SK-N-SH (cell line): ENCODE measurements at regions not wholly inside any gene's neighbourhood (a gene's known extent, or its start where the extent isn't known, plus 50 kb on each side); places are given as distances from the start of the nearest gene placed in this dataset.

Source experiments
- CTCF ChIA-PET: fragments of 300-600, 350-600 bp; formaldehyde crosslinking; extraction: SDS; loops from one replicate; lab custom pipeline; 2021; lab: Yijun Ruan, JAX
- POLR2A ChIA-PET: fragments of 350-600 bp; sonication (Branson Sonifier 250); formaldehyde crosslinking; extraction: SDS; loops from one replicate; lab custom pipeline; 2020; ENCODE audit warnings: antibody characterized with exemption, inconsistent platforms; lab: Yijun Ruan, JAX
- DNase-seq: peaks from one replicate; pipeline ENCODE4 v3.0.0; 2012
- H2AFZ ChIP-seq: fragments of 200-600 bp; sonication (generic); 2 replicates; pipeline ENCODE4 v1.8.1; 2016; ENCODE audit warnings: antibody characterized with exemption, mild to moderate bottlenecking, low read depth
- H3F3A ChIP-seq: fragments of 200-600 bp; sonication (generic); replicated peaks from 2 replicates; pipeline ENCODE3; 2016; ENCODE audit warnings: antibody characterized with exemption, mild to moderate bottlenecking; ENCODE audit not compliant: insufficient read depth
- H3K27ac ChIP-seq, 2 experiments: fragments of 200-500 bp in 1 of 2; fragments of 200-600 bp in 1 of 2; sonication (Bioruptor generic) in 1 of 2; sonication (generic), shearing (Covaris generic) in 1 of 2; 2 replicates each; pipeline versions ENCODE4 v1.5.1 to v1.6.1; 2014 to 2016; ENCODE audit warnings: low read depth in 2 of 2, inconsistent platforms in 1 of 2, low read length in 1 of 2, mild to moderate bottlenecking in 1 of 2, mixed read lengths in 1 of 2
- H3K27me3 ChIP-seq: fragments of 200-600 bp; sonication (generic), shearing (Covaris generic); 2 replicates; pipeline ENCODE4 v1.6.1; 2016; ENCODE audit warnings: mixed run types; ENCODE audit not compliant: insufficient read depth
- H3K36me3 ChIP-seq, 2 experiments: fragments of 200-500 bp in 1 of 2; fragments of 200-600 bp in 1 of 2; sonication (Bioruptor generic) in 1 of 2; sonication (generic) in 1 of 2; replicated peaks in 1 of 2; 2 replicates each; pipeline versions ENCODE3 to v1.5.1; 2014 to 2016; ENCODE audit warnings: low read length in 1 of 2, mild to moderate bottlenecking in 1 of 2; ENCODE audit not compliant: insufficient read depth in 2 of 2, control insufficient read depth in 1 of 2
- H3K4me1 ChIP-seq, 2 experiments: fragments of 200-500 bp in 1 of 2; fragments of 200-600 bp in 1 of 2; sonication (Bioruptor generic) in 1 of 2; sonication (generic), shearing (Covaris generic) in 1 of 2; 2 replicates each; pipeline versions ENCODE4 v1.5.1 to v1.6.1; 2014 to 2016; ENCODE audit warnings: low read depth in 1 of 2, low read length in 1 of 2, mixed run types in 1 of 2; ENCODE audit not compliant: insufficient read depth in 2 of 2, control insufficient read depth in 1 of 2
- H3K4me2 ChIP-seq: fragments of 200-600 bp; sonication (generic), shearing (Covaris generic); 2 replicates; pipeline ENCODE4 v1.6.1; 2017; ENCODE audit warnings: mixed run types
- H3K4me3 ChIP-seq, 2 experiments: fragments of 200-500 bp in 1 of 2; fragments of 200-600 bp in 1 of 2; sonication (Bioruptor generic) in 1 of 2; sonication (generic), shearing (Covaris generic) in 1 of 2; 2 replicates each; pipeline versions ENCODE4 v1.5.1 to v1.8.1; 2014 to 2016; ENCODE audit warnings: low read depth in 2 of 2, inconsistent platforms in 1 of 2, low read length in 1 of 2, mild to moderate bottlenecking in 1 of 2, mixed read lengths in 1 of 2, moderate library complexity in 1 of 2
- H3K79me2 ChIP-seq: fragments of 200-600 bp; sonication (generic); 2 replicates; pipeline ENCODE4 v1.8.1; 2017; ENCODE audit warnings: mild to moderate bottlenecking; ENCODE audit not compliant: insufficient read depth
- H3K9ac ChIP-seq: fragments of 200-600 bp; sonication (generic); 2 replicates; pipeline ENCODE4 v1.6.1; 2017; ENCODE audit warnings: mixed run types
- H3K9me2 ChIP-seq: fragments of 200-600 bp; sonication (generic); 2 replicates; pipeline ENCODE4 v1.6.1; 2017; ENCODE audit warnings: mixed run types
- H3K9me3 ChIP-seq: fragments of 200-600 bp; sonication (generic); 2 replicates; pipeline ENCODE4 v1.6.1; 2017; ENCODE audit warnings: mixed run types, mild to moderate bottlenecking, moderate library complexity
- H4K20me1 ChIP-seq: fragments of 200-600 bp; sonication (generic); 2 replicates; pipeline ENCODE4 v1.6.1; 2017; ENCODE audit warnings: mild to moderate bottlenecking, mixed run types; ENCODE audit not compliant: insufficient read depth
- CHD2 ChIP-seq: fragments of 150-350 bp; IDR thresholded peaks from 2 replicates; pipeline ENCODE4 v1.6.1; 2018; ENCODE audit warnings: low read length; ENCODE audit not compliant: partially characterized antibody
- EP300 ChIP-seq, 2 experiments: IDR thresholded peaks; 2 replicates each; pipeline versions ENCODE4 v1.4.0 to v1.6.1; 2012; ENCODE audit warnings: borderline replicate concordance in 1 of 2, low read depth in 1 of 2, low read length in 1 of 2
- EZH2phosphoT487 ChIP-seq: fragments of 200-600 bp; sonication (generic); IDR thresholded peaks from 2 replicates; pipeline ENCODE4 v1.6.1; 2017; ENCODE audit warnings: low read depth, mixed run types, mild to moderate bottlenecking, antibody characterized with exemption, moderate library complexity, borderline replicate concordance
- GABPA ChIP-seq: IDR thresholded peaks from 2 replicates; pipeline ENCODE4 v1.4.0; 2012; ENCODE audit warnings: low read depth, mild to moderate bottlenecking
- MEF2A ChIP-seq: IDR thresholded peaks from 2 replicates; pipeline ENCODE4 v1.4.0; 2012; ENCODE audit warnings: low read depth, borderline replicate concordance
- NFIC ChIP-seq: IDR thresholded peaks from 2 replicates; pipeline ENCODE4 v1.4.0; 2012; ENCODE audit warnings: borderline replicate concordance
- RAD21 ChIP-seq: IDR thresholded peaks from 2 replicates; pipeline ENCODE4 v1.6.1; 2012; ENCODE audit warnings: mild to moderate bottlenecking, low read length
- RFX5 ChIP-seq: IDR thresholded peaks from 2 replicates; pipeline ENCODE4 v1.6.1; 2012; ENCODE audit warnings: mild to moderate bottlenecking, improper control_type of control experiment, low read length
- RXRA ChIP-seq: IDR thresholded peaks from 2 replicates; pipeline ENCODE4 v1.4.0; 2012; ENCODE audit warnings: low read depth, mild to moderate bottlenecking, borderline replicate concordance
- SIN3A ChIP-seq: IDR thresholded peaks from 2 replicates; pipeline ENCODE4 v1.6.1; 2012; ENCODE audit warnings: low read depth, mild to moderate bottlenecking, low read length, moderate library complexity, borderline replicate concordance
- SMC3 ChIP-seq: IDR thresholded peaks from 2 replicates; pipeline ENCODE4 v1.6.1; 2012; ENCODE audit warnings: low read depth, low read length, improper control_type of control experiment
- TAF1 ChIP-seq: IDR thresholded peaks from 2 replicates; pipeline ENCODE4 v1.6.1; 2012; ENCODE audit warnings: low read depth, mild to moderate bottlenecking, low read length, moderate library complexity, borderline replicate concordance
- YY1 ChIP-seq: IDR thresholded peaks from 2 replicates; pipeline ENCODE4 v1.4.0; 2012; ENCODE audit warnings: low read depth, mild to moderate bottlenecking
- WGBS: methylation state at CpG from one replicate; pipeline ENCODE4 v1.1.6; 2017; ENCODE audit warnings: low lambda C conversion rate; 5-methylcytosine and 5-hydroxymethylcytosine counted together
- TF ChIP-seq, protein P1 (sequence below): fragments of 150-350 bp; IDR thresholded peaks from 2 replicates; pipeline ENCODE4 v1.6.1; 2017; ENCODE audit warnings: antibody characterized with exemption, low read length, low read depth, borderline replicate concordance
- TF ChIP-seq, protein P2 (sequence below): IDR thresholded peaks from 2 replicates; pipeline ENCODE4 v1.4.0; 2012; ENCODE audit warnings: low read depth
- TF ChIP-seq, protein P3 (sequence below): IDR thresholded peaks from 2 replicates; pipeline ENCODE4 v1.4.0; 2012; ENCODE audit warnings: low read depth, borderline replicate concordance
- TF ChIP-seq, protein P4 (sequence below): fragments of 200-600 bp; sonication (generic); IDR thresholded peaks from 2 replicates; pipeline ENCODE4 v1.6.1; 2017; ENCODE audit warnings: antibody characterized with exemption, mild to moderate bottlenecking, moderate library complexity
- TF ChIP-seq, protein P5 (sequence below): fragments of 150-350 bp; IDR thresholded peaks from 2 replicates; pipeline ENCODE4 v1.6.1; 2016; ENCODE audit warnings: mild to moderate bottlenecking, low read depth, low read length
- TF ChIP-seq, protein P6 (sequence below): IDR thresholded peaks from 2 replicates; pipeline ENCODE4; 2012

DNA sequence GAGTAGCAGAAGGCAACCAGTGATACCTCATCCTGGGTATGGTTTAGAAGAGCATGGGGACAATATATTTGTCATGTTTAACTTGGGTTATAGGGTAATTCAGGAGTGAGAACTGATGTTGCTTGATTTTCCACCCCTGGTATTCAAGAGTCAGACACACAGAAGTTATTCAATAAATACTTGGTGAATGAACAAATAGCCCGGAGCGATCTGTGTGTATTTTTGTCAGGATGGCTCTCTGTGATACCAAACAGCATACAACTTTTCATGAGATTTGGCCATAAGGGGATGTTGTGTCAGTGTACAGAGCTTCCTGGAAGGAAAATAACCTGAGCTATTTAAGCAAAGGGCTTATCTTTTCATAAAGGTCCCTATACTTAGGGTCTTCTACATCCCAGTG lies 270.2 kb upstream of the C1orf87 start:
- TF ChIP-seq GABPA (no peak), RFX5 (no peak), RAD21 (no peak), EZH2phosphoT487 (no peak), NFIC (no peak), SIN3A (no peak), CHD2 (no peak), EP300 (IDR thresholded peaks at IDR 0.05; ENCODE audit: borderline replicate concordance in 1 of 2, low read depth in 1 of 2, low read length in 1 of 2) (no peak), SMC3 (no peak), MEF2A (no peak)
- TF ChIP-seq, protein P1, sequence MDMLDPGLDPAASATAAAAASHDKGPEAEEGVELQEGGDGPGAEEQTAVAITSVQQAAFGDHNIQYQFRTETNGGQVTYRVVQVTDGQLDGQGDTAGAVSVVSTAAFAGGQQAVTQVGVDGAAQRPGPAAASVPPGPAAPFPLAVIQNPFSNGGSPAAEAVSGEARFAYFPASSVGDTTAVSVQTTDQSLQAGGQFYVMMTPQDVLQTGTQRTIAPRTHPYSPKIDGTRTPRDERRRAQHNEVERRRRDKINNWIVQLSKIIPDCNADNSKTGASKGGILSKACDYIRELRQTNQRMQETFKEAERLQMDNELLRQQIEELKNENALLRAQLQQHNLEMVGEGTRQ, result no peak
- TF ChIP-seq, protein P2, sequence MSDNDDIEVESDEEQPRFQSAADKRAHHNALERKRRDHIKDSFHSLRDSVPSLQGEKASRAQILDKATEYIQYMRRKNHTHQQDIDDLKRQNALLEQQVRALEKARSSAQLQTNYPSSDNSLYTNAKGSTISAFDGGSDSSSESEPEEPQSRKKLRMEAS, result no peak
- TF ChIP-seq, protein P3, sequence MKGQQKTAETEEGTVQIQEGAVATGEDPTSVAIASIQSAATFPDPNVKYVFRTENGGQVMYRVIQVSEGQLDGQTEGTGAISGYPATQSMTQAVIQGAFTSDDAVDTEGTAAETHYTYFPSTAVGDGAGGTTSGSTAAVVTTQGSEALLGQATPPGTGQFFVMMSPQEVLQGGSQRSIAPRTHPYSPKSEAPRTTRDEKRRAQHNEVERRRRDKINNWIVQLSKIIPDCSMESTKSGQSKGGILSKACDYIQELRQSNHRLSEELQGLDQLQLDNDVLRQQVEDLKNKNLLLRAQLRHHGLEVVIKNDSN, result no peak
- TF ChIP-seq, protein P4, sequence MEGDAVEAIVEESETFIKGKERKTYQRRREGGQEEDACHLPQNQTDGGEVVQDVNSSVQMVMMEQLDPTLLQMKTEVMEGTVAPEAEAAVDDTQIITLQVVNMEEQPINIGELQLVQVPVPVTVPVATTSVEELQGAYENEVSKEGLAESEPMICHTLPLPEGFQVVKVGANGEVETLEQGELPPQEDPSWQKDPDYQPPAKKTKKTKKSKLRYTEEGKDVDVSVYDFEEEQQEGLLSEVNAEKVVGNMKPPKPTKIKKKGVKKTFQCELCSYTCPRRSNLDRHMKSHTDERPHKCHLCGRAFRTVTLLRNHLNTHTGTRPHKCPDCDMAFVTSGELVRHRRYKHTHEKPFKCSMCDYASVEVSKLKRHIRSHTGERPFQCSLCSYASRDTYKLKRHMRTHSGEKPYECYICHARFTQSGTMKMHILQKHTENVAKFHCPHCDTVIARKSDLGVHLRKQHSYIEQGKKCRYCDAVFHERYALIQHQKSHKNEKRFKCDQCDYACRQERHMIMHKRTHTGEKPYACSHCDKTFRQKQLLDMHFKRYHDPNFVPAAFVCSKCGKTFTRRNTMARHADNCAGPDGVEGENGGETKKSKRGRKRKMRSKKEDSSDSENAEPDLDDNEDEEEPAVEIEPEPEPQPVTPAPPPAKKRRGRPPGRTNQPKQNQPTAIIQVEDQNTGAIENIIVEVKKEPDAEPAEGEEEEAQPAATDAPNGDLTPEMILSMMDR, result no peak
- Histone ChIP-seq H3K9me3 (no peaks in the 10 kb centered on the region), H2AFZ (no peak overlapping the region), H4K20me1 (no peaks in the 10 kb centered on the region), H3K27me3 (no peaks in the 10 kb centered on the region), H3K79me2 (no peaks in the 10 kb centered on the region), H3K4me1 (no peaks in the 10 kb centered on the region), H3K4me3 (no peak overlapping the region), H3K36me3 (no peaks in the 10 kb centered on the region), H3K27ac (no peak overlapping the region), H3K4me2 (no peak overlapping the region), H3F3A (no peaks in the 10 kb centered on the region), H3K9ac (no peak overlapping the region), H3K9me2 (no peaks in the 10 kb centered on the region)
- ChIA-PET POLR2A (no interaction called here), CTCF (no interaction called here)
- WGBS, result 57% methylated on average over 2 of the region's 2 CpGs
- no peak for DNase-seq

DNA sequence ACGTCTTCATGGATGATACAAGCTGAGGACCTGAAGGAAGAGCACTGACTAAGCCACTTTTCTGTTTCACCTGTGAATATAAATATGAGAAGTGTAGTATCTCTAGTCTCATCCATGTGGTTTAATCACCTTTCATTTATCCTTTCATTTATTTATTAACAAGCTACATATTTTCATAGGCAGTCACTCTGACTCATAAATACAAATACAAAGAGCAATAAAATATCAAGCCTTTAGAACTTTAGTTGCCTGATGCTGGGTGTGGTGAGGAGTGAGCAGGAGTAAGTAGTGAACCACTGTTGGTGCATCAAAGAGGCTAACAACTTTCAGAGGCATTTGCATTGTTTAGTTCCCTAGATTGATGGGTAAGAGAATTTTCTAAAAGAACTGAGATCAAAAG lies 269.0 kb upstream of the C1orf87 start:
- ChIA-PET POLR2A (no interaction called here), CTCF (interaction anchor here (1.5 kb wide), 1 partner anchor 61 kb away, joined by 3 read pairs; no protein-coding TSS in a partner anchor)
- no peak overlapping the region for H3K4me3 ChIP-seq
- no peaks in the 10 kb centered on the region for H3F3A ChIP-seq
- H3K27ac ChIP-seq, result no peak overlapping the region
- H3K4me2 ChIP-seq, result no peak overlapping the region
- H3K36me3 ChIP-seq, result no peaks in the 10 kb centered on the region
- H4K20me1 ChIP-seq, result no peaks in the 10 kb centered on the region
- H3K4me1 ChIP-seq, result no peaks in the 10 kb centered on the region
- no peaks in the 10 kb centered on the region for H3K79me2 ChIP-seq
- H3K9ac ChIP-seq, result no peak overlapping the region
- H3K9me3 ChIP-seq, result no peaks in the 10 kb centered on the region
- H2AFZ ChIP-seq, result no peak overlapping the region
- H3K27me3 ChIP-seq, result no peaks in the 10 kb centered on the region
- DNase-seq, result no peak
- H3K9me2 ChIP-seq, result no peaks in the 10 kb centered on the region
- 11% methylated on average over 1 of the region's 1 CpG for whole genome bisulfite sequencing
- TF ChIP-seq SIN3A (no peak), EP300 (IDR thresholded peaks at IDR 0.05; ENCODE audit: borderline replicate concordance in 1 of 2, low read depth in 1 of 2, low read length in 1 of 2) (no peak), YY1 (no peak), RFX5 (no peak), RXRA (no peak), GABPA (no peak), TAF1 (no peak)
- TF ChIP-seq, protein P5, sequence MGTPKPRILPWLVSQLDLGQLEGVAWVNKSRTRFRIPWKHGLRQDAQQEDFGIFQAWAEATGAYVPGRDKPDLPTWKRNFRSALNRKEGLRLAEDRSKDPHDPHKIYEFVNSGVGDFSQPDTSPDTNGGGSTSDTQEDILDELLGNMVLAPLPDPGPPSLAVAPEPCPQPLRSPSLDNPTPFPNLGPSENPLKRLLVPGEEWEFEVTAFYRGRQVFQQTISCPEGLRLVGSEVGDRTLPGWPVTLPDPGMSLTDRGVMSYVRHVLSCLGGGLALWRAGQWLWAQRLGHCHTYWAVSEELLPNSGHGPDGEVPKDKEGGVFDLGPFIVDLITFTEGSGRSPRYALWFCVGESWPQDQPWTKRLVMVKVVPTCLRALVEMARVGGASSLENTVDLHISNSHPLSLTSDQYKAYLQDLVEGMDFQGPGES, result no peak
- TF ChIP-seq, protein P6, sequence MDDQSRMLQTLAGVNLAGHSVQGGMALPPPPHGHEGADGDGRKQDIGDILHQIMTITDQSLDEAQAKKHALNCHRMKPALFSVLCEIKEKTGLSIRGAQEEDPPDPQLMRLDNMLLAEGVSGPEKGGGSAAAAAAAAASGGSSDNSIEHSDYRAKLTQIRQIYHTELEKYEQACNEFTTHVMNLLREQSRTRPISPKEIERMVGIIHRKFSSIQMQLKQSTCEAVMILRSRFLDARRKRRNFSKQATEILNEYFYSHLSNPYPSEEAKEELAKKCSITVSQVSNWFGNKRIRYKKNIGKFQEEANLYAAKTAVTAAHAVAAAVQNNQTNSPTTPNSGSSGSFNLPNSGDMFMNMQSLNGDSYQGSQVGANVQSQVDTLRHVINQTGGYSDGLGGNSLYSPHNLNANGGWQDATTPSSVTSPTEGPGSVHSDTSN, result no peak
- TF ChIP-seq, protein P4, result no peak
